ENCODE measurements at regions not wholly inside any gene's neighbourhood (a gene's known extent, or its start where the extent isn't known, plus 50 kb on each side); places are given as distances from the start of the nearest gene placed in this dataset.

GRCh38 chr16:85481206-85481605, 131.9 kb upstream of the GSE1 start:
- intact Hi-C loops (cut with DNase I): loop anchor here in 2 of 10 donors (10.0 kb wide), 2 partner anchors 56 to 124 kb away; no protein-coding TSS in a partner anchor
- 99 to 100% (median 100%) methylated on average over 1 of the region's 1 CpG for WGBS, 4 donors
- Histone ChIP-seq H3K9me3 (no peaks in the 10 kb centered on the region), H3K36me3 (no peaks in the 10 kb centered on the region), H3K4me3 (no peak overlapping the region), H3K4me1 (no peaks in the 10 kb centered on the region), H3K27ac (no peak overlapping the region), H3K27me3 (no peaks in the 10 kb centered on the region)
- TF ChIP-seq POLR2A (IDR thresholded peaks at IDR 0.05): no peak
- TF ChIP-seq, protein P1, sequence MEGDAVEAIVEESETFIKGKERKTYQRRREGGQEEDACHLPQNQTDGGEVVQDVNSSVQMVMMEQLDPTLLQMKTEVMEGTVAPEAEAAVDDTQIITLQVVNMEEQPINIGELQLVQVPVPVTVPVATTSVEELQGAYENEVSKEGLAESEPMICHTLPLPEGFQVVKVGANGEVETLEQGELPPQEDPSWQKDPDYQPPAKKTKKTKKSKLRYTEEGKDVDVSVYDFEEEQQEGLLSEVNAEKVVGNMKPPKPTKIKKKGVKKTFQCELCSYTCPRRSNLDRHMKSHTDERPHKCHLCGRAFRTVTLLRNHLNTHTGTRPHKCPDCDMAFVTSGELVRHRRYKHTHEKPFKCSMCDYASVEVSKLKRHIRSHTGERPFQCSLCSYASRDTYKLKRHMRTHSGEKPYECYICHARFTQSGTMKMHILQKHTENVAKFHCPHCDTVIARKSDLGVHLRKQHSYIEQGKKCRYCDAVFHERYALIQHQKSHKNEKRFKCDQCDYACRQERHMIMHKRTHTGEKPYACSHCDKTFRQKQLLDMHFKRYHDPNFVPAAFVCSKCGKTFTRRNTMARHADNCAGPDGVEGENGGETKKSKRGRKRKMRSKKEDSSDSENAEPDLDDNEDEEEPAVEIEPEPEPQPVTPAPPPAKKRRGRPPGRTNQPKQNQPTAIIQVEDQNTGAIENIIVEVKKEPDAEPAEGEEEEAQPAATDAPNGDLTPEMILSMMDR (IDR thresholded peaks at IDR 0.05): no peak
- no peak for DNase-seq
- no peak for ATAC-seq

- no peak for DNase-seq
- Histone ChIP-seq H3K9me3 (no peaks in the 10 kb centered on the region), H3K27ac (no peak overlapping the region), H3K27me3 (no peaks in the 10 kb centered on the region), H3K36me3 (no peaks in the 10 kb centered on the region), H3K4me3 (no peak overlapping the region), H3K4me1 (peaks cover 0 to 3% (median 0%) of the 10 kb centered on the region in 12 donors)
- no peak for ATAC-seq
- no peak for TF ChIP-seq POLR2A (IDR thresholded peaks at IDR 0.05)
- TF ChIP-seq, protein P1 (IDR thresholded peaks at IDR 0.05): no peak
- intact Hi-C loops (cut with DNase I): loop anchor here in 2 of 10 donors (10.0 kb wide), 2 partner anchors 57 to 123 kb away; no protein-coding TSS in a partner anchor
- WGBS, 4 donors: 88 to 93% (median 92%) methylated on average over 9 to 19 of the region's 19 CpGs
These were observed 131.4 kb upstream of the GSE1 start for GRCh38 chr16:85481738-85482137.

DNA sequence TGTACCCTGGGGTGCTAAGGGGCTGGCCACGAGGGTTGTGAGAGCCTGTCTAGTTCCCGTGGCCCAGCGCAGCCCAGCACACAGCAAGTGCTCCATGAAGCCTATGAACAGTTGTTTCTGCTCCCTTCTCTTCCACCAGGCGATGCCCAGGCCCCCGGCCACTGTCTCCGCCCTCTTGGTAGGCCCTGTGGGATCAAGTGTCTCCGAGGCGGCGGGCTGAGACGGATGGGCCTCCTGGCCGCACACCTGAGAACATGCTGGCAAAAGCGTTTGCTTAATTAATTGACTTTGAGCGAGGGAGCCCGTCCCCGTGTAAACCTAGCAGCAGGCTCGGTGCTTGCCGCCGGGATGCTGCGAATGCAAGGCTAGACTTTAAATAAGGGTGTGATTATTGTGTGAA, 129.7 kb upstream of the GSE1 start:
- intact Hi-C loops (cut with DNase I): loop anchor here in 2 of 10 donors (10.0 kb wide), 2 partner anchors 59 to 121 kb away; no protein-coding TSS in a partner anchor
- ATAC-seq (no peak), DNase-seq (no peak)
- Histone ChIP-seq H3K4me3 (no peak overlapping the region), H3K27me3 (no peaks in the 10 kb centered on the region), H3K36me3 (no peaks in the 10 kb centered on the region), H3K27ac (no peak overlapping the region), H3K9me3 (no peaks in the 10 kb centered on the region), H3K4me1 (peaks cover 0 to 7% (median 0%) of the 10 kb centered on the region in 12 donors)
- no peak for TF ChIP-seq POLR2A (IDR thresholded peaks at IDR 0.05)
- TF ChIP-seq, protein P1 (IDR thresholded peaks at IDR 0.05): no peak
- 90 to 93% (median 91%) methylated on average over 18 to 19 of the region's 19 CpGs for WGBS, 4 donors

DNA sequence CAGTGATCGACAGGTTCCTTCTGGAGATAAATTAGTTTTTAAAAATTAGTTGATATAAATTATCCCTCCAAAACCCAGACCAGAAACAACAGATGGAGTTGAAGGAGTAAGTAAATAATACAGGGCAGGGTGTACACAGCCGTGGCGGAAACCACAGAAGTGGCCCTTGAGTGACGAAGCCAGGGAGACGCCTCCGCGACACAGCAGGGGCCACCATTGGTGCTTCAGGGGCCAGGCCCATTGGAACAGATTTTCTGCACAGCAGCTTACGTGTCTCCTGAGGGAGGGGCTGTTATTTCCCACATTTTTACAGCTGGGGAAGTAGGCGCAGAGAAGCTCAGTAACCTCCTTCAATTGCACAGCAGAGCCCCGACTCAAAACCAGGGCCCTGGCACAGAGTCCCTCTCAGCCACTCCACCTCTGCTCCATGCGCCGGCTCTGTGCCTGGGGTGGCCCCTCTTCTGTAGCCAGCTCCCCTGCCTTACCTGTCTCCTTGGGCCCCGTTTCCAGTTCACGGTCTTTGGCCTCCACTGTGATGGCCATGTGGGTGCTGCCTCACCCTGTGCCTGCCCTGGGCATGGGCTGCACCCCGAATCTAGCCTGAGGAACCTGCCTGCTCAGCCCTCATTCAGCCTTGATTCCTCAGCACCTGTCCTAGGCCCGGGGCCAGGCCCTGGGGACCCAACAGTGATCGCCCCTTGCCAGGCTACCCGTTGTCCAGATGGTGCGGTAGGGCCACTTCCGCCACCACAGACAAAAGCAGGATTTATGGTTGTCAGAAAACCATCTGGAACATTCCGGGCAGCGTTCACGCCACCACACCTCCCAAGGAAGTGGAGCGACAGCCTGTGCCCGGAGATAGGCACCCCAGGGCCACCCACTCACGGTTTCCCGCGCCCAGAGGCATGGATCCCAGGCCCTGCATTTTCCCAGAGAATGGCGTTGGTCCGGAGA, 128.5 kb upstream of the GSE1 start:
- intact Hi-C loops (cut with DNase I): loop anchor here in 2 of 10 donors (10.0 kb wide), 2 partner anchors 60 to 120 kb away; no protein-coding TSS in a partner anchor
- TF ChIP-seq POLR2A (IDR thresholded peaks at IDR 0.05): no peak
- TF ChIP-seq, protein P1 (IDR thresholded peaks at IDR 0.05): no peak
- DNase-seq (no peak), ATAC-seq (no peak)
- no peaks in the 10 kb centered on the region for H3K36me3 ChIP-seq
- H3K27ac ChIP-seq: no peak overlapping the region
- H3K9me3 ChIP-seq: no peaks in the 10 kb centered on the region
- H3K4me3 ChIP-seq: no peak overlapping the region
- WGBS, 4 donors: 89 to 96% (median 94%) methylated on average over 24 to 30 of the region's 30 CpGs
- H3K4me1 ChIP-seq: peaks cover 0 to 7% (median 0%) of the 10 kb centered on the region in 12 donors
- no peaks in the 10 kb centered on the region for H3K27me3 ChIP-seq

Measured in heart left ventricle (tissue), 16 donors.